HG02870 (cell line): ENCODE measurements at regions not wholly inside any gene's neighbourhood (a gene's known extent, or its start where the extent isn't known, plus 50 kb on each side); places are given as distances from the start of the nearest gene placed in this dataset.

Experiments
- ATAC-seq: cut with Tn5 transposase; IDR thresholded peaks from one replicate; pipeline ENCODE4 v1.9.1; 2021; ENCODE audit warnings: mild to moderate bottlenecking, moderate library complexity; ENCODE audit not compliant: unreplicated experiment

DNA sequence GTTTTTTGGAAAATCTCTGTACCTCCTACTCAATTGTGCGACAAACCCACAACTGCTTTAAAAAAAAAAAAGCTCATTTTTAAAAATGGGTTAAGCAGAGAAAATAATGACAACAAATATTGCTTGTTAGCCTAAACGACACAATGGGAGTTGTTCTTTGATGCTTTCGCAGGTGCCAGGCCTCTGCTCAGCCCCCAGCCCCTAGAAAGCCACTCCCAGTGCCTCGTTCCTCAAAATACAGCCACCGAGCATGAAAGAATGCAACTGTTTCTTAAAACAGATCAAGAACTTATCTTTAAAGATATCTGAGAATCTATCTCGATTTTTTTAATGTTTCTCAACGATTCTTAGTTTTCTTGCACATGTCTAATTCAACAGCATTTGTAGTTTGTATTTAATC is 85.2 kb upstream of the PFKP start:
- ATAC-seq = no peak

DNA sequence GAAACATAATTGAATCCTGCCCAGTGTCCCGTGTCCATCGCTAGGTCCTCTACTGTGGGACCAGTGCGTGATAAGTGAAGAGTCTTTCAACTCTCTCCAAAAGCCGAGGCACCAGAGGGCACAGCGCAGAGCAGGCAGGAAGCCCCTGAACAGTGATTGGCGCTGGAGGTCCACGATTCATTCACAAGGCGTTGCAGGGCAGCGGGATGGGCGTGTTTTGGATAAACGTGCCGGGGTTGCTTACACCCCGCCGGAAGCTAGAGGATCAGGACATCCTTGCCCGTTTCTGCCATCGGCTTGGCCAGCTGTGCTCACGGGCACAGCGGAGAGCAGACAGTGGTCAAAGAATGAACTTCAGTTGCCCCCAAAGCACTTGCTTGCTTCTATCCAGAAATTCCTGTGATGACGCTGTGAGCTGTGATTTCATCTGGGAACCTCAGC is 86.0 kb upstream of the PFKP start:
- no peak for ATAC-seq

DNA sequence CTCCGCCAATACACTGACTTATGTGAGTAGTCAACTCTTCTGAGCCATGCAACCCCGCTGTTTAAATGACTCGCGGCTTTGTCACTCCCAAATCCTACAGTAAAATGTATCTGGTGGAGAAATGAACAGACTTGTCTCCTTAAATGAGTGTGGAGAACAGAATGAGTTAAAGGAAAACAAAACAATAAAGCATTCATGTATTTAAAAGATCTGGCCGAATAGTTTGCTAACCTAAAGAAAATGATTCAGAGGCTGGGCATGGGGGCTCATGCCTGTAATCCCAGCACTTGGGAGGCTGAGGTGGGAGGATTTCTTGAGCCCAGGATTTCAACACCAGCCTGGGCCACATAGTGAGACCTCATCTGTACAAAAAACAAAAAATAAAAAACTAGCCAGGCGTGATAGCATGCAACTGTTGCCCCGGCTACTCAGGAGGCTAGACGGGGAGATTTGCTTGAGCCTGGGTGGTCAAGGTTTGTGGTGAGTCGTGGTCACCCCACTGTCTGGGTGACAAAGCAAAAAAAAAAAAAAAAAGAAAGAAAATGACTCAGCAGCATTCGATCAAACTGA is 86.5 kb upstream of the PFKP start:
- ATAC-seq = no peak

DNA sequence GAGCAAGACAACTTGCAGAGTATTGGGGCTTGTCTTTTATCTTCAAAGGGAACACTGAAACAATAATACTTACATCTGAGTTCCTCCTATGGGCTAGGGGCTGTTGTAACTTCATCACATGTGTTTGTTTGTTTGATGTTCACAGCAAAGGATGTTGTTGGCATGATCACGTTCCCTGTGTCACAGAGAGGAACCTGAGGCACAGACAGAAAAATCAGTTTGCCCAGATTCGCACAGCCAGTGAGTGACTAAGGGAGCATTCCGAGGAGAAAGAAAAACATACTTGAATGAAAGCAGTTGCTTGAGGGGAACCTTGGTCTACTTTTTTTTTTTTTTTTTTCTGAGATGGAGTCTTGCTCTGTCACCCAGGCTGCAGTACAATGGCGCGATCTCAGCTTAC is 87.2 kb upstream of the PFKP start:
- no peak for ATAC-seq

DNA sequence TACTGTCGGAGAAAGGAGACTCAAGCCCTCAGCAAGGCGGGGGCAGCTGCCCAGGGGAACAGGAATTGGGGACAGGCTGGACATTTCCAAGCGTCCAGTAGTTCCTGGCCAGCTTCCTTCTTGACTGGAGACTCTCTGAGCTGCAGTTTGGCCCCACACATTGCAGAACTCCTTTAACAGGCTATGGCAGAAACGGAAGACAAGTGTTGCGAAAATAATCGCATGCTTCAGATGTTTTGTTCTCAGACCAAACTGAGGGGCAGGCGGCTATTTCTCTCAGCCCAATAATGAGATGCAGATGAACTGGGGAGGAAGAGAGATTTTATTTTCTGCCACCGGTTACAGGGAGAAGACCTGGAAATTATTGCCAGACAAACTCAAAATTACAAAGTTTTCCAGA is 88.0 kb upstream of the PFKP start:
- no peak for ATAC-seq

DNA sequence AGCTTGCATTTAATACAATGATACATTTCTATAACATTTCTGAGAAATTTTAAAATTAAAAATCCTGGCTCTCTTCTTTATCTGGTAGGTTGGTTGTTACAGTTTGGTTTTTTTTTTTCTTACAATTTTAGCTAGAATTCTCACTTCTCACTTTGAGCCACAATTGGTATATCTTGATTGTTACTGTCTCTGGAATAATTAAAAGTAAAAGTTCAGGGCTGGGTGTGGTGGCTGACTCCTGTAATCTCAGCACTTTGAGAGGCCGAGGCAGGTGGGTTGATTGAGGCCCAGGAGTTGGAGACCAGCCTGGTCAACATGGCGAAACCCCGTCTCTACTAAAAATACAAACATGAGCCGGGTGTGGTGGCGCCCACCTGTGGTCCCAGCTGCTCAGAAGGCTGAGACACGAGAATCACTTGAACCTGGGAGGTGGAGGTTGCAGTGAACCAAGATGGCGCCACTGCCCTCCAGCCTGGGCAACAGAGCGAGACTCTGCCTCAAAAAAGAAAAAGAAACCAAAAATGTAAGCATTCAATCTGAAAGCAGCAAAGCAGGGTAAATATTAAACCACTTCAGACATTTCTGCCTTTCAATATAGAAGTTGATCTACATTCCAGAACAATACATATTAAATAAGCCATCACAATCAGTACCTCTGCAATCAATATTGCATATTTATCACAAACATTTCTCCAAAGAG is 88.6 kb upstream of the PFKP start:
- no peak for ATAC-seq

DNA sequence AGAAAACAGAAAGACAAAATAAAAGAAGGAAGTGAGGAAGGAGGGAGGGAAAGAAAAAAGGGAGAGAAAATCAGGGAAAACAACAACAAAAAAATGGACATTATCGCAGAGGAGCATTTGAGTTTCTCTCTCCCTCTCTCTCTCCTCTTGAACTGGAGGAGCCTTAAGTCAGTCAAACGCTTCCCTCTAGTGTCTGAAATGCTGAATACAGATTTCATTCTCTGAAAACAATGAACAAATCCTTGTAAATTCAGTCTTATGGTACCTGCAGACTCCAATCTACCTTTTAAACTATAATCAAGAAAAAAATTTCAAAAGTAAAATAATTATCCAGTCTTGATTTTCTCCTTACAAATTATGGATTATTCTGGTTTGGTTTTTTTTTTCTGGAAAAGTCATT is 89.2 kb upstream of the PFKP start:
- no peak for ATAC-seq

DNA sequence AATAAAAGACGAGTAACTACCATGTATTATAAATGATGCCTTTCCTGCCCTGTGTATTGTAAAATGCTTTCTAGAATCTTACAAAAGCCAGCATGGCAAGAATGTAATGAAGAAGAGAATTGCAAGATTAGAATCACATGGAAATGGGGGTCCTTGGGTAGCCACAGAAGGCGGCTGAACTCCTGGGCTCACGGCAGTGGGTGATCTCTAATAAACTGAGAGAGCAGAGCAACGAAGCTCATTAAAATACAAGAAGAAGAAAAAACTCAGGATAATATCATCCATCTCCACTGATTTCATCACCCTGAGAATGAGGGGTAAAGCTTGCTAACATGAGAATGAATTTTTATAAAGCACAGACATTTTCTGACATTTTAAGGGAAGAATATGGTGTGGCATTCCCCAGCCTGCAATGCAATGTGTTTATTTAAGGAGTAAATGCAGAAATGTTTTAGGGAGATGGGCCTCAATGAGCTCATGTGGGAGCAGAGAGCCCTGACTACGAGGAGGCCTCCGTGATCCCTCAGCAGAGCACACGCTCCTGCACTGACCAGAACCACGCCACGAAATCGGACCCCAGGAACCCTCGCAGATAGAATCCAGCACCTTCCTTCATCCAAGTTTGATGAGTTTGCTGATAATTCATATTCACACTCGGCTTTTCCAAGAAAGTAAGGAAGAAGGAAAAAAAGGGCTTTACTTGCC is 92.7 kb upstream of the PFKP start:
- ATAC-seq = no peak

DNA sequence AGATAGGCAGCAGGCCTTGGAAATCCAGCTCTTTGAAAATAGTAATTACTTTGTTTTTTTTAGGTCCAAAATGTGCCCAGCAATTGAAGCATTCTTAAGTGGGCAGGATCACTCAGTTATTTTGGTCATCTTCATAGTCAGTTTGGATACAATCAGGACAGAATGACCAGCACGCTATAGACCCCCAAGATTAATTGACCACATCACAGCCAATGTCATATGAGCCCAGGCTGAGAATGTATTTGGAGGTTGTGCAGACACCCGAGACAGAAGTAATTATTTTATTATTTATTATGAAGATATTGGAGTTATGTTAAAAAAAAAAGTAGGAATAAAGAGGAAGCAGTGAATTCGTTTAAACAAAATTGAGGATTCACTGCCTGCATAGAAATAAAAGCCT is 93.3 kb upstream of the PFKP start:
- no peak for ATAC-seq

DNA sequence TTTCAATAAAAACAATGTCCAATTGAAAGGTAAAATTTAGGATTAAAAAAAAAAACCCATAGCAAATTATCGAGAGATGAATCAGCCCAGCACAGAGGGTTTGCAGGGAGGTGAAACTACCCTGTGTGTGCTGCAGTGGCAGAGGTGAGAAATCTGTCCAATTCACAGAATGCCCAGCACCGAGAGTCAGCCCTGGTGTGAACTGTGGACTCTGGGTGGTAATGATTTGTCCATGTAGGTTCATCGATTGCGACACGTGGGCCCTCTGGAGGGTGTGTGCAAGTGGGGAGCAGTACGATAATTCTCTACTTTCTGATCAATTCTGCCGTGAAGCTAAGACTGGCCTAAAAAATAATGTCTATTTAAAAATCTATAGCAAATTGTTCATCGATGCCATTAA is 94.5 kb upstream of the PFKP start:
- ATAC-seq = no peak

DNA sequence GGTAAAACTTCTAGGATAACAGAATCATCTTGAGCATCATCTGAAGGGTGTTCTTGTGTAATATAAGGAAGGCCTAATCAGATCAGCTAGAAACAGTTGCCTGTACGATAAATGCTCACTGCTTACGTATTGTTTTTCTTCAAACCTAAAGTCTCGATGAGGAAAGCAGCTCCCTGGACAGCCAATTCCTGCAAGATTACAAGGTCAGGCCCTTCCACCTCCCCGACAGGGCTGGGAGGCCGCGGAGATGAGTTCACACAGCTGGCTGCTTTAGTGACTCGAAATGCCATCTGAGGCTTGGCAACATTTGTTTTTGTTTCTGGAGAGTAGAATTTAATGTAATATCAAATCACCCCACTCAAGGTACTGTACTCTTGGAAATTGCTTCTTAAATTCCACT is 95.1 kb upstream of the PFKP start:
- no peak for ATAC-seq

DNA sequence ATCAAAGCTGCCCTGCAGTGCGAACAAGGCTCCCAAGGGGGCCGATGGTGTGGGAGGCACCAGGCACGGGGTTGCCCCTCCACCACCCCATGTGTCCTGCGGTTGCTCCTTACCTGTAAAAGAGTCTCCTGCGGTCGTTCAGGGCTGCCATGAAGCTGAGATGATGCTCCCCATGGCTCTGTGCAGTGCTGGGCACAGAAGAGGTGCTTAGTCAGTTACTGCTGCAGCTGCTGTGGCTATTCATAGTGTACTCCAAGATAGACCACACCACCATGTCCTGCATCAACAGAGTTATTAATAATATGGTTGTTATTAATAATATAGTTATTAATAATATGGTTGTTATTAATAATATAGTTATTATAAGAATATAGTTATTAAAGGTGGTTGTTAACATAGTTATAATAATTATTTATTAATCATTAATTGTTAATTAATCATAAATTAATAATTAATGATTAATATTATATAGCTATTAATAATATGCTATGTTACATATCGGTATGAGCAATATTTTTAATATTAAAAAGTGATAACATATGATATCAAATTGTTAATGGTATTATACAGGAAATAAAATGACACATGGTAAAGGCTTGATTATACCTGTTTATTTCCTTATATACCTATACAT is 97.0 kb upstream of the PFKP start:
- ATAC-seq = no peak

DNA sequence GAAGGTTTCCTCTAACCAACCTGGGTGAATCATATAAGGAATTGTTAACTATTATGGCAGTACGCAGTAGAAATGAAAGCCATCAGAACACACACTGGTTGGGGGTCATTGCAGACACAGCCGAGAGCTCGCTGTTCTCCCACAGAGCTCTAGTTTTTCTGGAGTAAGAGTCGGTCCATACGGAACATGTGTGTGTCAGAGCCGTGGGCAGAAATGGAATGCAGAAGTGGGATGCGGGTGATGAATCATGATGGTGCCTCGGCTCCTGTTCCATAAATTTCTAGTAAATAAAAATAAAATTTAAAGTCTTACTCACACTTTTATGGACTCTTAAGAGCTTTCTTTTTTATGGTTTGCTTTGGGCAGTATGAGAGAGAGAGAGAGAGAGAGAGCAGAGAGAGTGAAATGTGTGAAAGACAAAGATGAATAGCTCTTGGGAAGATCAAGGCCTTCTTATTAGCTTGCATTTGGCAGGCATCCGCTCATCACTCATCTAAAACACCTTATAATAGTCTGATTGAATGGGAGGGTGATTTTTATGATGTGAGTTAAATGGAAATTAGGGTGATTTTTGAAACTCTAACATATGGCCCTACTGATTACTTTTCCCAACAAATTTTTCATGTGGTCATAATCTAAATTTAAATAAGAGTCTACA is 98.8 kb upstream of the PFKP start:
- no peak for ATAC-seq

DNA sequence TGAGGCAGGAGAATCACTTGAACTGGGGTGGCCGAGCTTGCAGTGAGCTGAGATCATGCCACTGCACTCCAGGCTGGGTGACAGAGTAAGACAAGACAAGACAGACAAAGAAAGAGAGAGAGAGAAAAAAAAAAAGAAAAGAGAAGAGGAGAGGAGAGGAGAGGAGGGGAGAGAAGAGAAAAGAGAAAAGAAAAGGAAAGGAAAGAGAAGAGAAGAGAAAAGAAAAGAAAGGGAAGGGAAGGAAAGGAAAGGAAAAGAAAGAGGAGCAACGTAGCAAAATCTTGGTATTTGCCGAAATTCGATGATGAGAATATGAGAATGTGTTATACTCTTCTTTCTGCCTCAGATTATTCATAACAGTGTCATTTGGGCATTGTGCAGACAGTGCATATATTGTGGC is 101.2 kb upstream of the PFKP start:
- no peak for ATAC-seq

DNA sequence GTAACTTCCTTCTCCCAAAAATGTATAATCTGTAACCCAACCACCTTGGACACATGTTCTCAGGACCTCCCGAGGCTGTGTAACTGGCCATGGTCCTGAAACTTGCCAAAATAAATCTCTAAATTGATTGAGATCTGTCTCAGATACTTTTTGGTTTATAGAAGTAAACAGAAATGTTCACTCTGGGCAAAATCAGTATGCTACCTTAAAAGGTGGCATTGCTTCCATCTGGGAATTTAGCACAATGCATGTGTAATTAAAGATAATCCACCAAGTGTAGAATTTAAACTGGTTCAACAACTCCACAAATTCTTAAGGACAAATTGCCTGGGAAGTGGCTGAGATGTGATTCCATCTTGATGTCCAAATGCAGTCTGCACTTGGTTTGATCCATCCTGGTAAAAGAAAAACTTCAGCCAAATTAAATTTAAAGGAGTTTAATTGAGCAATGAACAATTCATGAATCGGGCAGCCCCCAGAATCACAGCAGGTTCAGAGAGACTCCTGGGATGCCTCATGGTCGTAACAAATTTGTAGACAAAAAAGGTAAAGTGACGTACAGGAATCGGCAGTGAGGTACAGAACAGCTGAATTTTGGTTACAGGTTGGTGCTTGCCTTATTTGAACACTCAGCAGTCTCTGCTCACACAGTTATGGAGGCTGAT is 102.6 kb upstream of the PFKP start:
- ATAC-seq = no peak

DNA sequence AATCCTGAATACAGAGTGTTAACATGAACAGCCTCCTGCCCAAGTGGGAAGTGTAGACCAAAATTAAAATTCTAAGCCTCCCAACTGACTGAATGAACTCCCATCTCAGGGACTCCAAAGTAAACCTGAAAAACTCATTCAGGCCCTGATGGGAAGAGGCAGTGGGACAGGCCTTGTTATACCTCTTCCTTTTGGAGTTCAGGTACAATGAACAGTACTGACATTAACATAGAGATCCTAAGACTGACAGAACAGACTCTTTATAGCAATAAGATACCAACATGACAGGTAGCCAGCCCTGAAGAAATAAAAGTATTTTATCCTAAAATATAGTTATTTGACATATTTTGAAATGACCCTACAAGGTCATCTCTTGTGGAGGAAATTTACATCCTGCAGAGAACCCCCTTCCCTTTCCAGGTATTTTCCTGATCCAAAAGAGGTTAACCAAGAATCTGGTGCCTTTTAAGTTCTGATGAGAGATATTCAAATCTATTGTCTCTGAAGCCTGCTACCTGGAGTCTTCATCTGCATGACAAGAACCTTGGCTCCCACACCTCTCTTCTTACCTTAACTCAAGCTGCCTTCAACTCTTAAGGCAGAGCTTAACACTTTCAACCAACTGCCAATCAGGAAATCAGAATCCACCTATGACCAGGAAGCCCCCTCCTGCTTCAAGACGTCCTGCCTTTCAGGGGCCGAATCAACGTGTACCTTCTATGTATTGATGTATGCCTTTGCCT is 103.3 kb upstream of the PFKP start:
- ATAC-seq = no peak

DNA sequence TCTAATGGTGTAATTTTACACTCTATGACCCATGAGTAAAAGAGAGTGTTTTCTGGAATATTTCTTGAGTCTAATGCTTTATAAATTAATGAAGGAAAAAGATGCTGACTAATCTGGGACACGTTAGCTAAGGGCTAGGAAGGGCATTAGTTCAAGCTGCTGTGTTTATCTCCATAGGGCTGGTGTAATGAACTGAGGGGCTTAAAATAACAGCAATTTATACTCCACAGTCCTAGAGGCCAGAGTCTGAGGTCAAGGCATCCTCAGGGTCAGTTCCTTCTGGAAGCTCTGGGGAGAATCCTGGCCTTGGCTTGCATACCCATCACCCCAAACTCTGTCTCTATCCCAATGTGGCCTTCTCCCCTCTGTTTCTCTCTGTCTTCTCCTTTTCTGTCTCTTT is 105.2 kb upstream of the PFKP start:
- ATAC-seq = no peak

DNA sequence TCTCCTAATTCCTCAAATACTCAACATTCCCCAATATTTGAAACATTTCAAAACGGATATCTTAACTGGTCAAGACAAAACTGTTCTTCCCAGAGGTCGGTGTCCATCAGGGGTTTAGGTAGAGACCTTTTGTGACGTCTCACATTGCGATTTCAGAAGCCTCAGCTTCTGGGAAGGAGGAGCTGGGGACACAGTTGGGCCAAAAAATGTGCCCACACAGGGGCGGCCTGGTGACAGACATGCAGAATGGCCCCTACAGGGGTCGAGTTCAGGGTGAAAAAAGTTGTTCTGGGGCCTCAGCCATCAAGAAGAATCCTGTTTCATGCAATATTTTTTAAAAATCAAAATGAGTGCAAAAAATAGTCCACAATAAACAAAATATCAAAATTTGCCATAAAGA is 108.7 kb upstream of the PFKP start:
- ATAC-seq = no peak

DNA sequence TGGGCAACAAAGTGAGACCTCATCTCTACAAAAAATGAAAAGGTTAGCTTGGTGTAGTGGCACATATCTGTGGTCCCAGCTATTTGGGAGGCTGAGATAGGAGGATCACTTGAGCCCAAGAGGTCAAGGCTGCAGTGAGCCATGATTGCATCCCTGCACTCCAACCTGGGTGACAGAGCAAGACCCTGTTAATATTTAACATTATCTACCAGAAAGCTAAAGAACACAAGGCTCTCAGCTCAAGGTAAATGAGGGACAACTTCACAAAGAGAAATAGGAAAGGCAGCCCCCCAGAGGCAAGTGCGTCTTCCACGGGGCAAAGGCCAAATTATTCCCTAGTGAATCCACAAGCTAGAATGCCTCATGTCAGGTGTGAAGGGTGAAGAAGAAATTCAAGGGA is 109.6 kb upstream of the PFKP start:
- no peak for ATAC-seq

DNA sequence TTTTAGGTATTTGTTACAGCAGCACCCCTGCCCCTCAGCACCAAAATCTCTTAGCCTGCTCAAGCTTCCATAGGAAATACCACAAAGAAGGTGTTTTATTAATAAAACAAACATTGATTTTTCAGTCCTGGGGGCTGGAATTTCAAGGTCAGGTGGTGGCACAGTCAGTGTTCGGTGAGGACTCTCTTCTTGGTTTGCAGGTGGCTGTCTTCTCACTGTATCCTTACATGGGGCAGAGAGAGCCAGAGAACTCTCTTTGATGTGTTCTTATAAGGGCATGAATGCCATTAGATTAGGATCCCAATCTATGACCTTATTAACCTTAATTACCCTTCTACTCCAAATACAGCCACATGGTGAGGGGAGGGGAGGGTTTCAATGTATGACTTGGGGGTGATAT is 112.3 kb upstream of the PFKP start:
- ATAC-seq = no peak
